HG02884 (cell line): ENCODE measurements at regions not wholly inside any gene's neighbourhood (a gene's known extent, or its start where the extent isn't known, plus 50 kb on each side); places are given as distances from the start of the nearest gene placed in this dataset.
"Not testable (repeated sequence)": the region's sequence is repeated elsewhere in the genome, so short reads cannot be mapped to it uniquely, and the experiment has no call there.

Experiments used
- ATAC-seq: cut with Tn5 transposase; IDR thresholded peaks from one replicate; pipeline ENCODE4 v1.9.1; 2021; ENCODE audit warnings: mild to moderate bottlenecking, moderate library complexity; ENCODE audit not compliant: unreplicated experiment

DNA sequence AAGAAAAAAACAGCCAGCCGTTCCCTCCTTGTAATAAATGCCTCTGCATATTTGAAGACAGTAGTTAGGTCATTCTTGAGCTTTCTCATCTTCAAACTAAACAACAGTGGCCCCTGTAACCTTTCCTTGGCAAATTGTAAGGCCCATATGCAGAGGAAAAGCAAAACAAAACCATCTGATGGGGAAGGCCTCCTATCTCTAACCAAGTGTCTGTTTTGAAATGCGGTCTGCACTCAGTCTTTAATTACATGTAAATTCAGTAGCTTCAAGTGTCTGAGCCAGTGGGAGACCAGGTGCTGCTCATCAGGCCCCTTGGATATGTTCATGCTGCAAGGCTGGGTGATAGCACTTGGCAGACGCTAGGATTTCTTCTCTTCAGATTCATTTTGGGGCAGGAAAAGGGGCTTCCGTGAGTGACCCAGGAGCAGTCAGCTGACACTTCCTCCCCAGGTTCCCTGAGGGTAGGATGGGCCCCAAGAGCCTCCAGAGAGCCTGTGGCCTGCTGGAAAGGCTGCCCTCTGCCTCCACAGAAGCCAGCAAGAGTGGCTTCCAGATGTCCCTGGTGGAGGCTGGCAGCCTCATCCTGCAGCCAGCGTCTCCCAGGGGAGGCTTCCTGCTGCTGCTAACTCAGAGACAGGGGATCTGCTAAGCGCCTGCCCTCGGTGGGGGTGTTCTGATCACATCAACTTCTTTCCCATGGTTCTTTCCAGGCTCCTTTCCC lies 60.2 kb upstream of the PLGLB2 start:
- ATAC-seq = not testable (repeated sequence)

DNA sequence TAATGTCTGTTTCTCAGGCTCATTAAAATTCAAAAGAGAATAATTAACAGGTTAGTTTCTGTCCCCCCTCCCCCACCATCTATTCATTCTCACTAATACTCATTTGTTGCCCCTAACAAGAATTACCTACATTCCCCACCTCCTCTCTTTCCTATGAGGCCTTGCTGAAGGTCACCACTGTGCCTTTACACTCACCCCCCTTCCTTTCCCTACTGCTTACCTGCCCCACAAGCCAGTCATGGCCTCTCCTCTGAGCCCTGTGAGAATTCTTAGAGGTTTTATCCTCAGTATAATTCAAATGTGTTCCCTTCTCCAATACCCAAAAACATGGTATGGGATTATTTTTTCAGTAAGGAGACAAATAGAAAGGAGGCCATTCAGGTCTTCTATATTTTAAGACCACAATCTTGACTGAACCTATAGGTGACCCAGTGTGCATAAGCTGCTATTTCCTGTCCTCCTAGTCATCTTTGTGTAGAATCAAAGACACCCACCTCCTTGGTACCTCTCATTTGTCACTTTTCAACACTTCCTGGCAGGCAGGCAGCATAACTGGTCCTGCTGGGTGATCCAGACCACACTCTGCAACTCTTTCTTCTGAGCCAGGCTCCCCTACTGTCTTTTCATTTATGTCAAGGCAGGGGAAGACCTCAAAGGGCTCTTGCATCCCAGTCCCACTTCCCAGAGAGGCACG lies 55.8 kb upstream of the PLGLB2 start:
- not testable (repeated sequence) for ATAC-seq

DNA sequence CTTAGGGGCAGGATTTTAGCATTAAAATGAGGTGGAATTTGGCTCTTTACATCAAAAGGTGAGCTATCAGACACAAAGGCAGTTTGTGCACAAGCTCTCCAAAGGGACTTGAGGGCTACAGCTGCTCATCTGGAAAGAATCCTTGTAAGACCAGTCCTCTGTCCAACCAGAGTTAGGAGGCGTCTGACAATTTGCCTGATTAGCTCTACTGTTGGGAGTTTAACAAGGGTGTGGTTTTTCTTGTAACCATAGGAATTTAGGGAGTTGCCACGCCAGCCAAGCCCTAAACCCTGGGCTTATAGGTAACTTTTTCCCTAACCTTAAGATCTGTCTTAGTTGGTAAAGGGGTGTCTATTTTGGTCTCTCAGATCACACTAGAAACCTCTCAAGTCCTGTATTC lies 55.0 kb upstream of the PLGLB2 start:
- ATAC-seq = not testable (repeated sequence)

DNA sequence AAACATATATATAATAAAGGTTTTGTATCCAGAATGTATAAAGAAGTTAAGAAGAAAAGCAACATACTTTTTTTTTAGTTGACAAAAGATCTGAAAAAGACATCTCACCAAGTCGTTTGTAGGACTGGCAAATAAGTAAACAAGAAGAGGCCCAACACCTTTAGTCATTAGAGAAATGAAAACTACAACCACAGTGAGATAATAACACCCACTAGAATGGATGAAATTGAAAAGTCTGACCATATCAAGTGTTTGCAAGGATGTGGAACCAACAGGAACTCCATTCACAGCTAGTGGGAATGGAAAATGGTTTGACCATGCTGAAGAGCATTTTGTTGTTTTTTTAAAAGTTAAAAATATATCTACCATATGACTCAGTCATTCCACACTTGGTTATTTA lies 54.0 kb upstream of the PLGLB2 start:
- not testable (repeated sequence) for ATAC-seq

DNA sequence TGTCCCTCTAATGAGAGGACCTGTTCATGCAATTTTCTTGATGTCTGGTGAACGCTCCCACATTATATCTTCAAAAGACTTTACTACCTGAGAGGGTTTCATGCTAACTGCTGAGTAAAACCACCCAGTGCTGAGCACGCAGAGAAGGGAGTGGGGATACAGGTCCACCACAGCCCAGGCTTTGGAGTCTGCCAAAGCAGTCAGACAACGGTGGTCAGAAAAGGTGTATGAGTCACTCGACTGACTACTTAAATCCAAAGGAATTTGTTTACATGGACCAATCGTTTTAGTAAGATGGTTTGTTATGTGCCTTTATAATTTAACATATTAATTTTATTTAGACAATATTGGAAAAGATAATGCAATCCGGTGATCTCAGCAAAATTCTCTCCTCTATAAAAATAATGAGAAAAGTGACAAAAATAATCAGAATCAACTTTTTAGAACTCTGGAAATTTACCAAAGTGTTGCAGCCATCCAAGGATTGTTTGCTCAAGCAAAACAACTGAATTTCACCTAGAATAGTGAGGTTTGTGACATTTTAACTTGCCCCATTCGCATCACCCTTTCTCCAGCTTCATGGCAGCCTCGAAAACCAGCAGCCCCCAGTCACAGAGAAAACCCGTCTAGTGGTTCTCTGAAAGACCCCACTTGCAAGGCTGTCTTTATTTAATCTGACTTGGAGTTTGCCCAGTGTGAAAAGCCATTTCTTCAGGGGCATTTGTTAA lies 52.1 kb upstream of the PLGLB2 start:
- not testable (repeated sequence) for ATAC-seq
